ENCODE measurements at regions not wholly inside any gene's neighbourhood (a gene's known extent, or its start where the extent isn't known, plus 50 kb on each side); places are given as distances from the start of the nearest gene placed in this dataset.

- WGBS, 2 experiments: 91 to 93% methylated on average over 6 of the region's 6 CpGs
These were observed 79.4 kb upstream of the THBS1 start for GRCh38 chr15:39501366-39502081.

GRCh38 chr15:39502082-39502447, 78.8 kb upstream of the THBS1 start:
- Histone ChIP-seq H3K9me3 (ENCODE audit: control insufficient read depth, low read length) (no peaks in the 10 kb centered on the region), H3K4me1 (ENCODE audit: control insufficient read depth, insufficient read depth, low read length) (no peaks in the 10 kb centered on the region), H3K36me3 (ENCODE audit: control insufficient read depth, insufficient read depth, low read length) (no peaks in the 10 kb centered on the region), H3K27me3 (ENCODE audit: control insufficient read depth, insufficient read depth, low read length, poor library complexity, severe bottlenecking) (no peaks in the 10 kb centered on the region), H3K4me3 (ENCODE audit: insufficient read depth, low read depth, low read length) (no peak overlapping the region), H3K27ac (ENCODE audit: insufficient read depth, low read depth, low read length, poor library complexity, severe bottlenecking) (no peak overlapping the region)
- 89 to 92% methylated on average over 4 of the region's 4 CpGs for WGBS, 2 experiments

More at GRCh38 chr15:39501366-39502081, 79.4 kb upstream of the THBS1 start:
- Histone ChIP-seq H3K4me1 (ENCODE audit: control insufficient read depth, insufficient read depth, low read length) (no peaks in the 10 kb centered on the region), H3K36me3 (ENCODE audit: control insufficient read depth, insufficient read depth, low read length) (no peaks in the 10 kb centered on the region), H3K4me3 (ENCODE audit: insufficient read depth, low read depth, low read length) (no peak overlapping the region), H3K9me3 (ENCODE audit: control insufficient read depth, low read length) (no peaks in the 10 kb centered on the region), H3K27ac (ENCODE audit: insufficient read depth, low read depth, low read length, poor library complexity, severe bottlenecking) (no peak overlapping the region), H3K27me3 (ENCODE audit: control insufficient read depth, insufficient read depth, low read length, poor library complexity, severe bottlenecking) (no peaks in the 10 kb centered on the region)

- no peaks in the 10 kb centered on the region for H3K9me3 ChIP-seq (ENCODE audit: control insufficient read depth, low read length)
- H3K27ac ChIP-seq (ENCODE audit: insufficient read depth, low read depth, low read length, poor library complexity, severe bottlenecking): no peak overlapping the region
- H3K4me1 ChIP-seq (ENCODE audit: control insufficient read depth, insufficient read depth, low read length): no peaks in the 10 kb centered on the region
- no peaks in the 10 kb centered on the region for H3K36me3 ChIP-seq (ENCODE audit: control insufficient read depth, insufficient read depth, low read length)
- H3K4me3 ChIP-seq (ENCODE audit: insufficient read depth, low read depth, low read length): no peak overlapping the region
- H3K27me3 ChIP-seq (ENCODE audit: control insufficient read depth, insufficient read depth, low read length, poor library complexity, severe bottlenecking): no peaks in the 10 kb centered on the region
- 62 to 80% methylated on average over 3 to 4 of the region's 4 CpGs for WGBS, 2 experiments
These were observed 78.2 kb upstream of the THBS1 start for GRCh38 chr15:39502611-39503195.

DNA sequence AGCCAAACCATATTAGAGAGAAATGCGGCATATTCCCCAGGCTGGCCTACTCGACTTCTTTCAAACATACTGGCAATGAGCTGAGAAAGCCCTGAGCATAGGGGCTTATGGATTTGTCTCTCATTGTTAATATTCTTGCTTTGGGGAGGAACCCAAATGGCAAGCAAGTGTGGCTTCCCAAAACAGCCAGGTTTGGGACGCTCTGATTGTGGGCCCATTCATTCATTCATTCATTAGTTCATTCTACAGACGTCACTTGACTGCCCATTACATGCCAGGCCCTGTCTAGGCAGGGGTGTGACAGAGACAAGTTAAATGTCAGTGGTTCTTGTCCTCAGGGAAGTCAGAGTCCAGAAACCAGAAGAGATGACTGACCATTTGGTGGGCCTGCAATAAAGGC, 77.4 kb upstream of the THBS1 start:
- Histone ChIP-seq H3K27me3 (ENCODE audit: control insufficient read depth, insufficient read depth, low read length, poor library complexity, severe bottlenecking) (no peaks in the 10 kb centered on the region), H3K27ac (ENCODE audit: insufficient read depth, low read depth, low read length, poor library complexity, severe bottlenecking) (no peak overlapping the region), H3K36me3 (ENCODE audit: control insufficient read depth, insufficient read depth, low read length) (no peaks in the 10 kb centered on the region), H3K4me1 (ENCODE audit: control insufficient read depth, insufficient read depth, low read length) (no peaks in the 10 kb centered on the region), H3K4me3 (ENCODE audit: insufficient read depth, low read depth, low read length) (no peak overlapping the region), H3K9me3 (ENCODE audit: control insufficient read depth, low read length) (no peaks in the 10 kb centered on the region)
- 88 to 95% methylated on average over 4 of the region's 4 CpGs for WGBS, 2 experiments

DNA sequence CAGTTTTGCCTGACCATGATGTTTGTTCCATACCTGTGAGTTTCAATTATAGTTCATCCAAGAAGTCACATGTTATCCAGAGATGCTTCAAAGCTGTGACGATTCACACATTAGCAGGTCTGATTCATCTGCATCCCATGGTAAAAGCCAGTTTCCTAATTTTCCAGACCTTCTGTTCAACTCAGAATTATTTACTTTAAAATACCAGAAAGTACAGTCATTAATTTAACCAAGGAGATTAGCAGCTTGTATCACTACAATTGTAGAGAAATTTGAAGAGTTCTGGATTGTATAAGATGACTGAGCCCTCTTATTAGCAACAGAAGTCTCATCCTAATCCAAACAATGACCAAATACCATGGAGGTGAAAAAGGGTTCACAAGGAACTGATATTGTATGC, 76.1 kb upstream of the THBS1 start:
- Histone ChIP-seq H3K27me3 (ENCODE audit: control insufficient read depth, insufficient read depth, low read length, poor library complexity, severe bottlenecking) (no peaks in the 10 kb centered on the region), H3K27ac (ENCODE audit: insufficient read depth, low read depth, low read length, poor library complexity, severe bottlenecking) (no peak overlapping the region), H3K36me3 (ENCODE audit: control insufficient read depth, insufficient read depth, low read length) (no peaks in the 10 kb centered on the region), H3K9me3 (ENCODE audit: control insufficient read depth, low read length) (no peaks in the 10 kb centered on the region), H3K4me1 (ENCODE audit: control insufficient read depth, insufficient read depth, low read length) (no peaks in the 10 kb centered on the region), H3K4me3 (ENCODE audit: insufficient read depth, low read depth, low read length) (no peak overlapping the region)
- WGBS, 2 experiments: 90 to 100% methylated on average over 1 of the region's 1 CpG

GRCh38 chr15:39506146-39506545, 74.7 kb upstream of the THBS1 start:
- Histone ChIP-seq H3K27me3 (ENCODE audit: control insufficient read depth, insufficient read depth, low read length, poor library complexity, severe bottlenecking) (no peaks in the 10 kb centered on the region), H3K27ac (ENCODE audit: insufficient read depth, low read depth, low read length, poor library complexity, severe bottlenecking) (no peak overlapping the region), H3K36me3 (ENCODE audit: control insufficient read depth, insufficient read depth, low read length) (no peaks in the 10 kb centered on the region), H3K4me3 (ENCODE audit: insufficient read depth, low read depth, low read length) (no peak overlapping the region), H3K4me1 (ENCODE audit: control insufficient read depth, insufficient read depth, low read length) (no peaks in the 10 kb centered on the region), H3K9me3 (ENCODE audit: control insufficient read depth, low read length) (no peaks in the 10 kb centered on the region)
- 100% methylated on average over 1 of the region's 1 CpG; no CpG with 5 or more reads in 1 of the 2 experiments for WGBS, 2 experiments

DNA sequence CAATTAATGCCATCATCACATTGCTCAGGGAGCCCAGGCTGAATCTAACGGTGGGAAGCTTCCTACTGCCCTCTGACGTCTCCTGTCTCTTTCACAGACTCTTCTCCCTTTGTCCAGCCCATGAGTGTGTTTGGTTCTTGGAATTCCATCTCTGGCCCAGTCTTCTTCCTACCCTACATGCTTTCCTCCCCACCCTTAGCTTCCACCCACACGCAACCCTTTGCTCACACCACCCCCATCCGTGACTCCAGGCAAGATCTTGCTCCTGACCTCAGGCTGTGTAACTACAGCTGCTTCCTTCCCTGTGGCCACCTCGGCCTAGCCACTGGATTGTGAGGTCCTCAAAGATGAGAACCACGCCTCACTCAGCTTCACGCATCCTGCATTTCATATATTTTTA, 72.3 kb upstream of the THBS1 start:
- WGBS, 2 experiments: 87 to 88% methylated on average over 5 of the region's 7 CpGs

DNA sequence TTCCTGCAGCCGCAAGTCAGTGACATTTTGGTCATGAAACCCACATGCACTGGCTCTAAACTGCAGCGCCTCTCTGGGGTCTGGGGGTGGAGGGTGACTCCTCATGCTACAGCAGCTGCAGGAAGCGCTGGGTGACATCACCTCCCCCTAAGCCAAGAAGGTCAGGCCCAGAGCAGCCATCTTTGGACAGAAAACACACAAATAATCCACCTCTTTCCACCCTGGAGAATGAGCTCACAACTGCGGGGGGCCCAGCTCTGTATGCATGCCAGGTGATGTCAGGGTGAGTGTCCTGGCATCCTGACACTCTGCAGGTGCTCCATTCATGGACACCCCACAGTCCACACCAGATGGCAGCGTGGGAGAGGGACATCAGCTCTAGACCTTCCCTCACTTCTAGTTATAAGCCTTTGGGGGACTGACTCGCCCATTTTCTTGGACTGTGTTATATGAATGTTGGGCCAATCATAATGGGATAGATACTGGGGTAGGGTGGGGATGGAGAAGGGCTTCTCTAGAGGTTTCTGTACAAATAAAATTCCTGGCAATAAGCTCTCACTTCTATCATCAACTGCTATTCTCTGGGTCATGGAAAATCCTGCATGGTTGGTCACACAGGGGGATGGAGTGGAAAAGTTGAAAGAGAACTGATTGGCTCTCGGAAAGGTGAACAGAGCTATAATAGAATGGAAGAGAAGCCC, 70.7 kb upstream of the THBS1 start:
- 94 to 95% methylated on average over 7 of the region's 7 CpGs for WGBS, 2 experiments
- H3K36me3 ChIP-seq (ENCODE audit: control insufficient read depth, insufficient read depth, low read length): no peaks in the 10 kb centered on the region
- no peaks in the 10 kb centered on the region for H3K27me3 ChIP-seq (ENCODE audit: control insufficient read depth, insufficient read depth, low read length, poor library complexity, severe bottlenecking)
- H3K4me1 ChIP-seq (ENCODE audit: control insufficient read depth, insufficient read depth, low read length): no peaks in the 10 kb centered on the region
- peaks cover 3% of the 10 kb centered on the region for H3K9me3 ChIP-seq (ENCODE audit: control insufficient read depth, low read length)
- H3K27ac ChIP-seq (ENCODE audit: insufficient read depth, low read depth, low read length, poor library complexity, severe bottlenecking): no peak overlapping the region
- no peak overlapping the region for H3K4me3 ChIP-seq (ENCODE audit: insufficient read depth, low read depth, low read length)

More for the DNA sequence above, 72.3 kb upstream of the THBS1 start:
- no peak overlapping the region for H3K4me3 ChIP-seq (ENCODE audit: insufficient read depth, low read depth, low read length)
- H3K36me3 ChIP-seq (ENCODE audit: control insufficient read depth, insufficient read depth, low read length): no peaks in the 10 kb centered on the region
- no peaks in the 10 kb centered on the region for H3K9me3 ChIP-seq (ENCODE audit: control insufficient read depth, low read length)
- H3K4me1 ChIP-seq (ENCODE audit: control insufficient read depth, insufficient read depth, low read length): no peaks in the 10 kb centered on the region
- H3K27me3 ChIP-seq (ENCODE audit: control insufficient read depth, insufficient read depth, low read length, poor library complexity, severe bottlenecking): no peaks in the 10 kb centered on the region
- no peak overlapping the region for H3K27ac ChIP-seq (ENCODE audit: insufficient read depth, low read depth, low read length, poor library complexity, severe bottlenecking)

DNA sequence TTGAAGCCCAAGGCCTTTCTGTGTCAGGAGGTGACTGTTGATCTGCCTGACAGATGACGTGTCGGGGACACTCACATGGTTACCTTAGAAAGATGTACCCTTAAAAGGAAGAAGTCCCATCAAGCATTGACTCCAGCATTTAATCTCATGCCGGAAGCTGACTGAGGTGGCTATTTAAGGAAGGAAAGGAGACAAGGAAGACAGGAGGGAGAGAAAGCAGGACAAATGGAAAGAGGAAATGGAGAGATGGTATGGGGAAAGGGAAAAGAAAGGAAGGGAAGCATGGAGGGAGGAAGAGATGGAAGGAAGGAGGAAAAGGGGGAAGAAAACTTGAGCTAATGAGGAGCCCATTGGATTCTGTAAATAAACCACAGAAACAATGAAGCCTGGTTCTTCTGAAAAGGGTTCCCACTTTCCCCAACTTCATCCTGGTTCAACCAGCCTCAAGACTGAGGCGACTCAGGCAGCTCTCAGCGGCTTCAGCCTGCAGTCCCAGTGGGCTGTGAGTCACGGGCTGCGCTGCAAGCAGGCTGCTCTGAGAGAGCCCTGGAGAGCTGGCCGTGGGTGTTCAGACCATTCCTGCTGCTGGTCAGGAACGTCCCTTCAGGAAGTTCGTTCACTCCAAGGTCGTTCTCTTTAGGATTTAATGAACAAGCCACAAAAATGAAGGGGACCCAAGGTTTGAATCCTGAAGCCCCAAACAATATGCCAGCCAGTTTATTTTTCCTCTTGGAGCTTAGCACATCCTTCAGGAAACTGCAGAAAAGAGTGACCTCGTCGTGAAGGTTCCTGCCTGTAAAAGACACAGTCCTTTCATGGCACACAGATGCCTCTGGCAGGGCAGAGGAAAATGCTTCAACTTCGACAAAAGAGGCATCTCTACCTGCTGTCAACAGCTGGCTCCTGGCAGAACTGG, 69.6 kb upstream of the THBS1 start:
- Histone ChIP-seq H3K4me1 (ENCODE audit: control insufficient read depth, insufficient read depth, low read length) (no peaks in the 10 kb centered on the region), H3K4me3 (ENCODE audit: insufficient read depth, low read depth, low read length) (no peak overlapping the region), H3K27me3 (ENCODE audit: control insufficient read depth, insufficient read depth, low read length, poor library complexity, severe bottlenecking) (no peaks in the 10 kb centered on the region), H3K27ac (ENCODE audit: insufficient read depth, low read depth, low read length, poor library complexity, severe bottlenecking) (no peak overlapping the region), H3K36me3 (ENCODE audit: control insufficient read depth, insufficient read depth, low read length) (no peaks in the 10 kb centered on the region), H3K9me3 (ENCODE audit: control insufficient read depth, low read length) (peaks cover 3% of the 10 kb centered on the region)
- WGBS, 2 experiments: 84 to 85% methylated on average over 14 of the region's 14 CpGs

DNA sequence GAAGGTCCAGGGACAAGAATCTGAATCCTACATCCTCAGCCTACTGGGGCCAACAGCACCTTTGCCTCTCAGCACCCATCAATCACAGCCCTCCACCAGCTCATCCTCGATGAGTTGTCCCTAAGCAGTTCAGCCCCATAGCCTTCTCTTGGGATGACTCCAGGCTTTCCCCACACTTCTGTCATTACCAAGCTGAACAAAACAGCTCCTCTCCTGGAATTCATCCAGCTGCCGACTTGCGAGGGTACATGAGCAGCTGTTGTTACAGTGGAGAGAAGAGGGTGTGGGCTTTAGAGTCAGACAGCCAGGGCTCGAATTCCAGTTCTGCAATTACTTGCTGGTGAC, 69.0 kb upstream of the THBS1 start:
- Histone ChIP-seq H3K36me3 (ENCODE audit: control insufficient read depth, insufficient read depth, low read length) (no peaks in the 10 kb centered on the region), H3K9me3 (ENCODE audit: control insufficient read depth, low read length) (peaks cover 3% of the 10 kb centered on the region), H3K27ac (ENCODE audit: insufficient read depth, low read depth, low read length, poor library complexity, severe bottlenecking) (no peak overlapping the region), H3K4me3 (ENCODE audit: insufficient read depth, low read depth, low read length) (no peak overlapping the region), H3K27me3 (ENCODE audit: control insufficient read depth, insufficient read depth, low read length, poor library complexity, severe bottlenecking) (no peaks in the 10 kb centered on the region), H3K4me1 (ENCODE audit: control insufficient read depth, insufficient read depth, low read length) (no peaks in the 10 kb centered on the region)
- 91 to 93% methylated on average over 4 of the region's 4 CpGs for WGBS, 2 experiments
